ENCODE measurements at regions not wholly inside any gene's neighbourhood (a gene's known extent, or its start where the extent isn't known, plus 50 kb on each side); places are given as distances from the start of the nearest gene placed in this dataset.

GRCh38 chr6:78515271-78515670 lies 352.1 kb upstream of the IRAK1BP1 start:
- TF ChIP-seq POLR2A (IDR thresholded peaks at IDR 0.05) (no peak), CTCF (IDR thresholded peaks at IDR 0.05) (no peak), EP300 (IDR thresholded peaks at IDR 0.05) (no peak), POLR2AphosphoS5 (IDR thresholded peaks at IDR 0.05) (no peak)
